Neural cell (in vitro differentiated cells): ENCODE measurements at regions not wholly inside any gene's neighbourhood (a gene's known extent, or its start where the extent isn't known, plus 50 kb on each side); places are given as distances from the start of the nearest gene placed in this dataset.

Experiments used
- EP300 ChIP-seq: fragments of 450-650 bp; conservative IDR thresholded peaks from 2 replicates; pipeline ENCODE4 v1.6.1; 2014; ENCODE audit warnings: antibody characterized with exemption, mild to moderate bottlenecking, moderate library complexity; ENCODE audit not compliant: poor library complexity, severe bottlenecking
- MXI1 ChIP-seq: fragments of 450-650 bp; conservative IDR thresholded peaks from 2 replicates; pipeline ENCODE4 v1.6.1; 2014; ENCODE audit warnings: antibody characterized with exemption, mild to moderate bottlenecking; ENCODE audit not compliant: poor library complexity, severe bottlenecking
- SMC3 ChIP-seq: fragments of 450-650 bp; conservative IDR thresholded peaks from 2 replicates; pipeline ENCODE4 v1.6.1; 2014; ENCODE audit warnings: antibody characterized with exemption, mild to moderate bottlenecking, moderate library complexity; ENCODE audit not compliant: poor library complexity
- TAF1 ChIP-seq: IDR thresholded peaks from 2 replicates; pipeline ENCODE4 v1.6.1; 2012; ENCODE audit warnings: low read depth
- TF ChIP-seq, protein P1 (sequence below): fragments of 450-650 bp; IDR thresholded peaks from 2 replicates; pipeline ENCODE4 v1.5.1; 2014; ENCODE audit warnings: antibody characterized with exemption, mild to moderate bottlenecking, moderate library complexity; ENCODE audit not compliant: poor library complexity, severe bottlenecking

DNA sequence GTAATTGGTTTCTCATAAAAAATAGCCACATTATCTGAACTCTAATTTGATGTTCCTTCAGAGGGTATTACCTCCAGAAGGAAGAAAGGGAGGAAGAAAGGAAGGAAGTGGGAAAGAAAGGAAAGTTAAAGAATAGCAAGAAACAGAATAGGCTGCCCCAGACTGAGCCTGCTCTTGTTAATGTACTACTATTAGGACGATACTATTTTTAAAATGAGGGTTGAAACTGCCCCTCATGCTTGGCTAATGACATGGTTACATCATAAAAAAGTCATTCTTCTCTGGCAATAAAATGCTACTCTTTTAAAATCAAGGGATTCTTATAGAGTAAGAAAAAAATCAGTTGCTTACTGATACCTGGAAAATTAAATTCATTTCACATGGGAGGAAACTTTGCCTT lies 253.0 kb downstream of the KTN1 start:
- TF ChIP-seq EP300 (no peak), SMC3 (no peak), MXI1 (no peak), TAF1 (no peak)
- TF ChIP-seq, protein P1, sequence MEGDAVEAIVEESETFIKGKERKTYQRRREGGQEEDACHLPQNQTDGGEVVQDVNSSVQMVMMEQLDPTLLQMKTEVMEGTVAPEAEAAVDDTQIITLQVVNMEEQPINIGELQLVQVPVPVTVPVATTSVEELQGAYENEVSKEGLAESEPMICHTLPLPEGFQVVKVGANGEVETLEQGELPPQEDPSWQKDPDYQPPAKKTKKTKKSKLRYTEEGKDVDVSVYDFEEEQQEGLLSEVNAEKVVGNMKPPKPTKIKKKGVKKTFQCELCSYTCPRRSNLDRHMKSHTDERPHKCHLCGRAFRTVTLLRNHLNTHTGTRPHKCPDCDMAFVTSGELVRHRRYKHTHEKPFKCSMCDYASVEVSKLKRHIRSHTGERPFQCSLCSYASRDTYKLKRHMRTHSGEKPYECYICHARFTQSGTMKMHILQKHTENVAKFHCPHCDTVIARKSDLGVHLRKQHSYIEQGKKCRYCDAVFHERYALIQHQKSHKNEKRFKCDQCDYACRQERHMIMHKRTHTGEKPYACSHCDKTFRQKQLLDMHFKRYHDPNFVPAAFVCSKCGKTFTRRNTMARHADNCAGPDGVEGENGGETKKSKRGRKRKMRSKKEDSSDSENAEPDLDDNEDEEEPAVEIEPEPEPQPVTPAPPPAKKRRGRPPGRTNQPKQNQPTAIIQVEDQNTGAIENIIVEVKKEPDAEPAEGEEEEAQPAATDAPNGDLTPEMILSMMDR: no peak
